CD4-positive, alpha-beta T cell treated with Interleukin-10 for 1 hour (primary cell): ENCODE measurements at regions not wholly inside any gene's neighbourhood (a gene's known extent, or its start where the extent isn't known, plus 50 kb on each side); places are given as distances from the start of the nearest gene placed in this dataset.
A peak's percentile ranks its signal among the peaks of the same experiment; 100 is the strongest.

Experiments used
- DNase-seq: peaks from one replicate; pipeline ENCODE4 v3.0.0-alpha.2; 2020

GRCh38 chr18:22545066-22545760 lies 127.5 kb upstream of the CTAGE1 start:
- DNase-seq, result no peak

- no peak for DNase-seq
Observed at GRCh38 chr18:22546905-22547570, 129.3 kb upstream of the CTAGE1 start.

- no peak for DNase-seq
Observed at GRCh38 chr18:22547807-22548561, 130.3 kb upstream of the CTAGE1 start.

- DNase-seq, result no peak
Observed at GRCh38 chr18:22549260-22549937, 131.7 kb upstream of the CTAGE1 start.

- DNase-seq, result no peak
Observed at GRCh38 chr18:22550366-22550765, 132.7 kb upstream of the CTAGE1 start.

GRCh38 chr18:22550861-22551260 lies 133.1 kb upstream of the CTAGE1 start:
- DNase-seq, result no peak

- DNase-seq, result no peak
Observed at GRCh38 chr18:22551536-22552151, 133.9 kb upstream of the CTAGE1 start.

GRCh38 chr18:22552254-22552653 lies 134.5 kb upstream of the CTAGE1 start:
- DNase-seq, result no peak

- no peak for DNase-seq
Observed at GRCh38 chr18:22552899-22553460, 135.3 kb upstream of the CTAGE1 start.

GRCh38 chr18:22556222-22557167 lies 138.8 kb upstream of the CTAGE1 start:
- no peak for DNase-seq

GRCh38 chr18:22557168-22557941 lies 139.6 kb upstream of the CTAGE1 start:
- no peak for DNase-seq

- DNase-seq, result no peak
Observed at GRCh38 chr18:22558945-22559385, 141.2 kb upstream of the CTAGE1 start.

GRCh38 chr18:22559414-22560274 lies 141.9 kb upstream of the CTAGE1 start:
- peak; percentile 6 for DNase-seq

GRCh38 chr18:22560275-22560610 lies 142.5 kb upstream of the CTAGE1 start:
- no peak for DNase-seq

- no peak for DNase-seq
Observed at GRCh38 chr18:22560797-22561196, 143.1 kb upstream of the CTAGE1 start.

- DNase-seq, result peak; percentile 54
Observed at GRCh38 chr18:22563164-22563583, 145.5 kb upstream of the CTAGE1 start.

GRCh38 chr18:22564036-22564435 lies 146.3 kb upstream of the CTAGE1 start:
- no peak for DNase-seq

GRCh38 chr18:22566703-22567420 lies 149.1 kb upstream of the CTAGE1 start:
- no peak for DNase-seq

- DNase-seq, result no peak
Observed at GRCh38 chr18:22567794-22568193, 150.1 kb upstream of the CTAGE1 start.
